Stomach (tissue), 4 donors: ENCODE measurements at regions not wholly inside any gene's neighbourhood (a gene's known extent, or its start where the extent isn't known, plus 50 kb on each side); places are given as distances from the start of the nearest gene placed in this dataset.

ENCODE experiments used
- POLR2A ChIP-seq, 4 donors: fragments of 450-650 bp; IDR thresholded peaks; one replicate each; pipeline ENCODE4 v1.6.1; 2016; ENCODE audit warnings: antibody characterized with exemption in 4 of 4, control low read depth in 2 of 4, mild to moderate bottlenecking in 1 of 4, moderate library complexity in 1 of 4
- TF ChIP-seq, protein P1 (sequence below), 7 experiments: fragments of 450-650 bp in 4 of 7; fragments of 200-600 bp in 3 of 7; sonication (generic) in 3 of 7; IDR thresholded peaks; one replicate each; pipeline ENCODE4 v1.5.1; 2016 to 2019; ENCODE audit warnings: antibody characterized with exemption in 7 of 7, control low read depth in 2 of 7, mild to moderate bottlenecking in 1 of 7

- no peak for TF ChIP-seq POLR2A (IDR thresholded peaks at IDR 0.05)
- TF ChIP-seq, protein P1, sequence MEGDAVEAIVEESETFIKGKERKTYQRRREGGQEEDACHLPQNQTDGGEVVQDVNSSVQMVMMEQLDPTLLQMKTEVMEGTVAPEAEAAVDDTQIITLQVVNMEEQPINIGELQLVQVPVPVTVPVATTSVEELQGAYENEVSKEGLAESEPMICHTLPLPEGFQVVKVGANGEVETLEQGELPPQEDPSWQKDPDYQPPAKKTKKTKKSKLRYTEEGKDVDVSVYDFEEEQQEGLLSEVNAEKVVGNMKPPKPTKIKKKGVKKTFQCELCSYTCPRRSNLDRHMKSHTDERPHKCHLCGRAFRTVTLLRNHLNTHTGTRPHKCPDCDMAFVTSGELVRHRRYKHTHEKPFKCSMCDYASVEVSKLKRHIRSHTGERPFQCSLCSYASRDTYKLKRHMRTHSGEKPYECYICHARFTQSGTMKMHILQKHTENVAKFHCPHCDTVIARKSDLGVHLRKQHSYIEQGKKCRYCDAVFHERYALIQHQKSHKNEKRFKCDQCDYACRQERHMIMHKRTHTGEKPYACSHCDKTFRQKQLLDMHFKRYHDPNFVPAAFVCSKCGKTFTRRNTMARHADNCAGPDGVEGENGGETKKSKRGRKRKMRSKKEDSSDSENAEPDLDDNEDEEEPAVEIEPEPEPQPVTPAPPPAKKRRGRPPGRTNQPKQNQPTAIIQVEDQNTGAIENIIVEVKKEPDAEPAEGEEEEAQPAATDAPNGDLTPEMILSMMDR (IDR thresholded peaks at IDR 0.05) = no peak
Measured at GRCh38 chr15:91517491-91518200, 335.9 kb upstream of the SLCO3A1 start.
